ENCODE measurements at regions not wholly inside any gene's neighbourhood (a gene's known extent, or its start where the extent isn't known, plus 50 kb on each side); places are given as distances from the start of the nearest gene placed in this dataset.

GRCh38 chr9:19998823-19999455 lies 210.1 kb upstream of the SLC24A2 start:
- no peak for DNase-seq

GRCh38 chr9:19998153-19998552 lies 209.3 kb upstream of the SLC24A2 start:
- no peak for DNase-seq

DNA sequence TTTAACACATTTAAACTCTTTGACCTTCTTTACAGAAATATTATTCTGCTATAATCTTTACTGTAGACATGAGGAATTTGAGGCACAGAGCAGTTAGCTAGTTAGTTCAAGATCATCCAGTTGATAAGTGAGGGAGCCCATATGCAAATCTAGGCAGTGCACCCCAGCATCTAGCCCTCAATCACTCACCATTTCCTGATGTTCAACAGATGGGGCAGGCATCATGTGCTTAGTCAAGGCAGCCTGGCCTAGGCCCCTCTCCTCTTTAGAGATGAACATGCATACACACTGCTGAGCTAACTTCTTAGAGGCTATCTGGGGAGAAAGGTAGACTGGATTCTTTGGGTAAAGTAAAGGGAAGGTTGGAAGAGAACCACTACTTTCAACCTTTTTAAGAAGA lies 206.8 kb upstream of the SLC24A2 start:
- no peak for DNase-seq

DNA sequence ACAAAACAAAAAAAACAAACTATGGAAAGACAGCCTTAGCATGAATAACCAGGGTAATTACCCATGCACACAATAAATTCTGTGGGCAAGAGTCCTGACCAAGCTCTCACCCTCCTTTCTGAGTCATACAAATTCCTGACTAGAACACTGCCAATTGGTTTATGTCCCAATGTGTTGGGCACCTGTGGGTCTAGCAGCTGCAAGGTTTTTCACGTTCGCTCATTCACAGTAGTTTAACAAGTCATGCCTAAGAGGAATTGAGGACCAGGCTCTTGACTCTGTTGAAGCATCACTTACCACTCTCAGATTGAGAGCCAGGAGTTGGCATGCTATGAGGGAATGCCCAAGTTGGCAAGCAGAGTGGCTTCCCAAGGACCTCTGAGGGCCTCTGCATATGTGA lies 205.5 kb upstream of the SLC24A2 start:
- DNase-seq, result no peak

DNA sequence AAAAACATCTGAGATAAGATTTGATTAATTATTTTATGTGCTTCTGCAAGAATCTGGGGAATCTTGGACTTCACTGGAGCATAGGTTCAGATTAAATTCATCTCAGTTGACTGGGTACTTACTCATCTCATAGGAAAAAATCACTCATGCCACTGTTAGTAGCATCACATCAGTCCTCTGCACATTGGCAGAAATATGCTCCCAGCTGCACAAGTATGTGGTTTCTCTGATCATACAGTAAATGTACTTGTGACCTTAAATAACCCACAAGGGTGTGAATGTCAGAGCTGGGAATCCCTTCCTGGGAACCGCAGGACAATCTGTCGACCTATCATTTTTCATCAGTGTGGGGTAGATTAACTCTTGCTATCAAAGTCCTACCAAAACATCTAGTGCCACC lies 203.7 kb upstream of the SLC24A2 start:
- no peak for DNase-seq

DNA sequence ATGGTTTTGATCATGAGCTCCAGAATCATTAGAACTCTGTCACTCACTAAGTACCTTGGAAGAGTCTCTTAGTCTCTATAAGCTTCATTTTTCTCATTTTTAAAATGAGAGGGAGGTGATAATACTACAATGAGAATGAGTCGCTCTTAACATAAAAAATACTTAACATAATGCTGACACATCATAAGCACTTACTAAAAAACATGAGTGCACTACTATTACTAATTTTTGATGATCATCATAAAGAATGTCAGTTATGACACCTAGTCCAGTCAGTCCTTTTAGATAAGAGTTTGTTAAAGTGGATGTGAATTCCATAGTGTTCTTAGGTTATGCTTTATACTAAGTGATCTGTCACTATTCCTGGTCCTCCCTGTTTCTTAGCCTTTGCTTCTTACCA lies 200.4 kb upstream of the SLC24A2 start:
- no peak for DNase-seq

- no peak for DNase-seq
Measured at GRCh38 chr9:19988281-19988680, 199.4 kb upstream of the SLC24A2 start.

DNA sequence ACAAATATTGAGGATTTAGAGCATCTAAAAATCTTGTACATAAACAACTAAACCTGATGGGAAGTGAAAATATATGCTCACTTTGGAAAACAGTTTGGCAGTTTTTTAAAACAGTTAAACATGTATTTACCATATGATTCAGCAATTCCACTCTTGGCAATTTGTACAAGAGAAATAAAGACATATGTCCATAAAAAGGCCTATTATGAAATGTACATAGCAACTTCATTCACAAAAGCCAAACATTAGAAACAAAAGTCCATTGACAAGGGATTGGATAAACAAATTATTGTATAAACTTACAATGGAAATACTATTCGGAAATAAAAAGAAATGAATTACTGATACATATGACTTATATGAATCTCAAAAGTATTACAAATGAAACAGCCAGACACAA lies 196.2 kb upstream of the SLC24A2 start:
- no peak for DNase-seq

DNA sequence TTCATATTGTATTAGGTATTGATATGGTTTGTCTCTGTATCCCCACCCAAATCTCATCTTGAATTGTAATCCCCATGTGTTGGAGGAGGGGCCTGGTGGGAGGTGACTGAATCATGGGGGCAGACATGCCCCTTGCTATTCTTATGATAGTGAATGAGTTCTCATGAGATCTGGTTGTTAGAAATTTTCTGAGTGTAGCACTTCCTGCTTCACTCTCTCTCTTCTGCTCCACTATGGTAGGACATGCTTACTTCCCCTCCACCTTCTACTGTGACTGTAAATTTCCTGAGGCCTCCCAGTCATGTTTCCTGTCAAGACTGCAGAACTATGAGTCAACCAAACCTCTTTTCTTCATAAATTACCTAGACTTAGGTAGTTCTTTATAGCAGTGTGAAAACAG lies 187.4 kb upstream of the SLC24A2 start:
- DNase-seq, result no peak

DNA sequence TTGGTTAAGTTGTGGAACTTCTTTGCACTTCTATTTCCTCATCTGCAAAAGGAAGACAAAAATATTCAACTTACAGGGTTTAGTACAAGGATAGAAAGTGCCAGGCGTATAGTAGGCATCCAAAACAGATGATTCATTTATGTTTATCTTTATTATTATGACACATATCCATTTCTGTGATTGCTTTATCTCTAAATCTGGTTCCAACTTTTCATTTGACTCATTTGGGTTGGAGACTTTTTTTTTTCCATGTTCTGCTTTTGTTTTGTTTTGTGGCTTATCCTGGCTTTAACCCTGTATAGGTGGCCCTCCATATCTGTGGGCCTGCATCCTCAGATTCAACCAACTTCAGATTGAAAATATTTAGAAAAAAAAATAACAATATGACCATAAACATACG lies 186.7 kb upstream of the SLC24A2 start:
- DNase-seq, result no peak

GRCh38 chr9:19969721-19970120 lies 180.9 kb upstream of the SLC24A2 start:
- no peak for DNase-seq

GRCh38 chr9:19967888-19968459 lies 179.1 kb upstream of the SLC24A2 start:
- DNase-seq, result no peak

- no peak for DNase-seq
Measured at GRCh38 chr9:19967216-19967887, 178.5 kb upstream of the SLC24A2 start.

GRCh38 chr9:19965336-19965735 lies 176.5 kb upstream of the SLC24A2 start:
- no peak for DNase-seq

DNA sequence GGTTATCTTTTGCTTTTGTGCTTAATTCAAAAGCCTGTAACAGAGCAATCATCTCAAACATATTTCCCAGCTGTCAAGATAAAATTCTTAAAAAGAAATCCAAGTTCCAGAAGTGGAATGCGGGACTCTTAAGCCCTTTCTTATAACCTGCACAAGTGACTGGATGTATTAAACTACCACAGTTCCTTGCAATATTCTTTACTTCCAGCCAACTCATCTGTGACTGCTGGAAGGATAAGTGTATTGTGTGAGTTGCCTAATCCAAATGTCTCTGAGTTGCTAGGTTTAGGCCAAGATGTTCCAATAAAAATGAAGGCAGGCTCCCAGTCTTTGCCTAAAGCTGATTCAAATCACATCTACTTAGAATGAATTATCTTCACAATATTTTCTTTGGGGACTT lies 159.2 kb upstream of the SLC24A2 start:
- DNase-seq, result no peak

DNA sequence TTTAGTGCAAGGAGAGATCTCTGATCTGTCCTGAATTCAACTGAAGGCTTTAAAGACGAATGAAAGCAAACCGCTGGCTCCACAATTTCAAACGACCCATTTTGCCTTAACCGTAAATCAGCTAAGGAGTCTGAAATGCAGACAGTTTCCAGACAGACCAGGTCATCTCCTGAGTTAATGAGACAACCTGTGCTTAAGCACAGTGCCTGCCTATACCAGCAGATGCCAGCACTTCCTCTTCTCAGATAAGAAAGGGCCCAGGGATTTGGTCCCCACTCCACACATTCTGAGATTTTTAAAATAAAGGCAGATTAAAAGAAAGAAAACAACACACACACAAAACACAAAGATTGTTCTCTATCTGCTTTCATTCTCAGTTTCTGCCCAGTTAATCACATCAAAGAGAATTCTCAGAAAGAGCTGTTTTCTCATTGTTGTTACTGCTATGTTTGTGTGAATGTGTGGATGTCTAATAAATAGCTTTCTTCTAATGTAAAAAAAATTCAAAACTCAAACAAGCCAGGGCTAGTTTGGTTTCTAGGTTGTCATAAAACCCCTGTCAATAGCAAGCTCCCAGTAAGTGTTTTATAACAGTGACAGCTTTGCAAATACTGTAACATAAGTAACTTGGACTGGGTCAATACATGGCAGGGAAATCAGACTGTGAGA lies 157.7 kb upstream of the SLC24A2 start:
- no peak for DNase-seq

GRCh38 chr9:19941874-19942273 lies 153.0 kb upstream of the SLC24A2 start:
- no peak for DNase-seq

- DNase-seq, result no peak
Measured at GRCh38 chr9:19940811-19941535, 152.1 kb upstream of the SLC24A2 start.

GRCh38 chr9:19939734-19940278 lies 151.0 kb upstream of the SLC24A2 start:
- no peak for DNase-seq

- DNase-seq, result no peak
Measured at GRCh38 chr9:19938990-19939733, 150.3 kb upstream of the SLC24A2 start.

DNA sequence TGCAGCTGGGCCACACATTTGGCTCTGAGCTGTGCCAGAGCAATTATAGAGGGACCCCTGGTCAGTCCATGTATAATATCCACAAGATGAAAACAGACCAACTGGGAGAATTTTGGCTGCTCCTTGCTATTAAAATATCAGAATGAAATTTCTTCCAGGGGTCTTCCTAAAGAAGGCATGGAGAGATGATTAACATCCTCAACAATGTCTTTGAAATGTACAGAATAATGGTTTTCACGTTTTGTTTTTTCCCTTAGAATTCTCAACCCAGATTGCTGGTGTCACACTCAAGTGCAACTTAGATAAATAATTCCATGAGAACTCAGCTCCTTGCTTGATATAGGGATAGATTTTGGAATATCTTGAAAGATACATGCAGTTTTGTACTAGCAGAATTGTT lies 148.3 kb upstream of the SLC24A2 start:
- DNase-seq, result no peak

DNA sequence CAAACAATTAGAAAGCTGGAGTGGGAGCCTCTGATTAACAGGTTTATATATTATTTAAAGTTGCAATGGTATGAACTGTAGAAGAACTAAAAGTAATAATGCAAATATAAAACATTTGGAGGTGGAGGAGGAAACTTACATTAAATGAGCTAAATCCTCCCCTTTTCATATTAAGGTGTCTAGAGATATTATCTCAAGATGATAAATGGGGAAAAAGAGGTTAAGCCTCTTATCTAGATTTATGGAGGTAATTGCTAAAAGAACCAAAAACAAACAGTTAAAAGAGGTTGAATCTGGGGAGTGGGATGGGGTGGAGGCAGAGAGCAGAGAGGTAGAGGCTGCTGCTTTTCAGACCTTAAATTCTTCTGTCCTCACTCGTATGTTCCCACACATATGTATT lies 147.8 kb upstream of the SLC24A2 start:
- no peak for DNase-seq

All from skin of body (tissue), 1 donor.